ENCODE measurements at regions not wholly inside any gene's neighbourhood (a gene's known extent, or its start where the extent isn't known, plus 50 kb on each side); places are given as distances from the start of the nearest gene placed in this dataset.

- H3K4me1 ChIP-seq (ENCODE audit: insufficient read depth, low read length, poor library complexity, severe bottlenecking) = no peaks in the 10 kb centered on the region
- no peaks in the 10 kb centered on the region for H3K36me3 ChIP-seq (ENCODE audit: insufficient read depth, low read length)
- H3F3A ChIP-seq (ENCODE audit: low read depth) = no peaks in the 10 kb centered on the region
- peak overlapping the region; percentile 32 for H3K4me2 ChIP-seq (ENCODE audit: low read depth, low read length, poor library complexity, severe bottlenecking)
- H3K27me3 ChIP-seq (ENCODE audit: insufficient read depth, low read length, poor library complexity, severe bottlenecking) = no peaks in the 10 kb centered on the region
- no peaks in the 10 kb centered on the region for H3K9me2 ChIP-seq (replicated peaks; ENCODE audit: low read depth, low read length)
- no peak for TF ChIP-seq EZH2phosphoT487 (IDR thresholded peaks at IDR 0.05; ENCODE audit: borderline replicate concordance)
- TF ChIP-seq, protein P1, sequence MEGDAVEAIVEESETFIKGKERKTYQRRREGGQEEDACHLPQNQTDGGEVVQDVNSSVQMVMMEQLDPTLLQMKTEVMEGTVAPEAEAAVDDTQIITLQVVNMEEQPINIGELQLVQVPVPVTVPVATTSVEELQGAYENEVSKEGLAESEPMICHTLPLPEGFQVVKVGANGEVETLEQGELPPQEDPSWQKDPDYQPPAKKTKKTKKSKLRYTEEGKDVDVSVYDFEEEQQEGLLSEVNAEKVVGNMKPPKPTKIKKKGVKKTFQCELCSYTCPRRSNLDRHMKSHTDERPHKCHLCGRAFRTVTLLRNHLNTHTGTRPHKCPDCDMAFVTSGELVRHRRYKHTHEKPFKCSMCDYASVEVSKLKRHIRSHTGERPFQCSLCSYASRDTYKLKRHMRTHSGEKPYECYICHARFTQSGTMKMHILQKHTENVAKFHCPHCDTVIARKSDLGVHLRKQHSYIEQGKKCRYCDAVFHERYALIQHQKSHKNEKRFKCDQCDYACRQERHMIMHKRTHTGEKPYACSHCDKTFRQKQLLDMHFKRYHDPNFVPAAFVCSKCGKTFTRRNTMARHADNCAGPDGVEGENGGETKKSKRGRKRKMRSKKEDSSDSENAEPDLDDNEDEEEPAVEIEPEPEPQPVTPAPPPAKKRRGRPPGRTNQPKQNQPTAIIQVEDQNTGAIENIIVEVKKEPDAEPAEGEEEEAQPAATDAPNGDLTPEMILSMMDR (conservative IDR thresholded peaks at IDR 0.05; ENCODE audit: low read length) = peak; percentile 77
- no peaks in the 10 kb centered on the region for H4K20me1 ChIP-seq (ENCODE audit: insufficient read depth, low read length, poor library complexity, severe bottlenecking)
- H2AFZ ChIP-seq (ENCODE audit: low read length) = peak overlapping the region; percentile 25; the same call in 1 of the 2 replicates
- no peak overlapping the region for H3K9ac ChIP-seq (ENCODE audit: low read depth, low read length, poor library complexity, severe bottlenecking)
- no peaks in the 10 kb centered on the region for H3K79me2 ChIP-seq (ENCODE audit: insufficient read depth, low read length)
- no peak overlapping the region for H3K4me3 ChIP-seq (ENCODE audit: low read length, poor library complexity, severe bottlenecking)
- no peaks in the 10 kb centered on the region for H3K9me3 ChIP-seq (ENCODE audit: insufficient read depth, low read depth, low read length)
Observed at GRCh38 chr11:87878373-87878825, 296.8 kb downstream of the RAB38 start.

DNA sequence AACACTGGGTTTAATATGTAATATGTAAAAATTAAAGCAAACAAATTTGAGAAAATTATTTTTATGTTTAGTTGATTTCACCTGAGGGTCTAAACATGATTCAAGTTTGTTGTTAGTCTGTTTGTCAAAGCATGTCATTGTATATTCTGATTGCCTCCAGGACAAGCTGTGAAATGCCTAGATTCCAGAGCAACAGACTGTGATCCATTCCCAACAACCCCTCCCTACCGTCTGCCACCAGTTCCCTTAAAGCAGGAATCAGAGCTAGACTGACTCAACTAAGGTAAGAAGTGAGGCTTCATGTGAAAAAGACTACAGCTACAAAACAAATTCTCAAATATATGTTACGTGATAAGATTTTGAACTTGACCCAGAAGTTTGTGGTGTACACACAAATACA is 304.2 kb downstream of the RAB38 start:
- Histone ChIP-seq H3K27me3 (ENCODE audit: insufficient read depth, low read length, poor library complexity, severe bottlenecking) (no peaks in the 10 kb centered on the region), H3F3A (ENCODE audit: low read depth) (no peaks in the 10 kb centered on the region), H3K36me3 (ENCODE audit: insufficient read depth, low read length) (no peaks in the 10 kb centered on the region), H3K9me3 (ENCODE audit: insufficient read depth, low read depth, low read length) (no peaks in the 10 kb centered on the region), H3K9ac (ENCODE audit: low read depth, low read length, poor library complexity, severe bottlenecking) (no peak overlapping the region), H3K9me2 (replicated peaks; ENCODE audit: low read depth, low read length) (no peaks in the 10 kb centered on the region), H3K4me2 (ENCODE audit: low read depth, low read length, poor library complexity, severe bottlenecking) (no peak overlapping the region), H3K79me2 (ENCODE audit: insufficient read depth, low read length) (no peaks in the 10 kb centered on the region), H3K4me1 (ENCODE audit: insufficient read depth, low read length, poor library complexity, severe bottlenecking) (no peaks in the 10 kb centered on the region), H4K20me1 (ENCODE audit: insufficient read depth, low read length, poor library complexity, severe bottlenecking) (no peaks in the 10 kb centered on the region), H3K4me3 (ENCODE audit: low read length, poor library complexity, severe bottlenecking) (no peak overlapping the region), H2AFZ (ENCODE audit: low read length) (no peak overlapping the region)
- TF ChIP-seq, protein P1 (conservative IDR thresholded peaks at IDR 0.05; ENCODE audit: low read length) = no peak
- no peak for TF ChIP-seq EZH2phosphoT487 (IDR thresholded peaks at IDR 0.05; ENCODE audit: borderline replicate concordance)

- Histone ChIP-seq H3K4me2 (ENCODE audit: low read depth, low read length, poor library complexity, severe bottlenecking) (no peak overlapping the region), H4K20me1 (ENCODE audit: insufficient read depth, low read length, poor library complexity, severe bottlenecking) (no peaks in the 10 kb centered on the region), H2AFZ (ENCODE audit: low read length) (no peak overlapping the region), H3F3A (ENCODE audit: low read depth) (no peaks in the 10 kb centered on the region), H3K9me2 (replicated peaks; ENCODE audit: low read depth, low read length) (no peaks in the 10 kb centered on the region), H3K36me3 (ENCODE audit: insufficient read depth, low read length) (no peaks in the 10 kb centered on the region), H3K9ac (ENCODE audit: low read depth, low read length, poor library complexity, severe bottlenecking) (no peak overlapping the region), H3K4me3 (ENCODE audit: low read length, poor library complexity, severe bottlenecking) (no peak overlapping the region), H3K79me2 (ENCODE audit: insufficient read depth, low read length) (no peaks in the 10 kb centered on the region), H3K27me3 (ENCODE audit: insufficient read depth, low read length, poor library complexity, severe bottlenecking) (no peaks in the 10 kb centered on the region), H3K9me3 (ENCODE audit: insufficient read depth, low read depth, low read length) (no peaks in the 10 kb centered on the region), H3K4me1 (ENCODE audit: insufficient read depth, low read length, poor library complexity, severe bottlenecking) (no peaks in the 10 kb centered on the region)
- no peak for TF ChIP-seq EZH2phosphoT487 (IDR thresholded peaks at IDR 0.05; ENCODE audit: borderline replicate concordance)
- TF ChIP-seq, protein P1 (conservative IDR thresholded peaks at IDR 0.05; ENCODE audit: low read length) = no peak
Observed at GRCh38 chr11:87870086-87870485, 305.2 kb downstream of the RAB38 start.
